ENCODE measurements at regions not wholly inside any gene's neighbourhood (a gene's known extent, or its start where the extent isn't known, plus 50 kb on each side); places are given as distances from the start of the nearest gene placed in this dataset.
A peak's percentile ranks its signal among the peaks of the same experiment; 100 is the strongest.

GRCh38 chr6:33904050-33904746 lies 100.4 kb upstream of the MLN start:
- Mint-ChIP-seq H3K4me1 (ENCODE audit: low read depth) (peaks cover 61% of the 10 kb centered on the region), H3K4me3 (no peak overlapping the region), H3K27ac (no peak overlapping the region)

DNA sequence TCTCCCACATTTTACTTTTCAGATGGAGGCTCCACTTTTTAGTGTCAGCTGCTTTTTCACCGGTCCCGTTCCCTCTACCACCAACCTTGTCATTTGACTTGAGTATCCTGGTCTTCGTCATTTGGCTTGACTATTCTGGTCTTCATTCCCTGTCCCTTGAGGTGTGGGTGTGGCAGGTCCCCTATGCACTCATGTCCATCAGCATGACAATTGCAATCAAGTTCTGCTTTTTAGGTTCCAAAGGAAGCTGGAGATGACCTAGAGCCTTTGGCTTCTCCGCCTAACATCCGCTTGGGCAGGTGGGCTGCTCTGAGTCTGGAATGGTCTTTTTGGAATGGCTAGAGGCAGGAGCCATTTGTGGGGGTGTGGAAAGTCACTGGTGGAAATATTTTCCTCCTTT lies 99.8 kb upstream of the MLN start:
- intact Hi-C loops (cut with micrococcal nuclease): no loop called here
- Mint-ChIP-seq H3K4me1 (ENCODE audit: low read depth) (peaks cover 61% of the 10 kb centered on the region), H3K27me3 (peaks cover 50% of the 10 kb centered on the region), H3K27ac (peak overlapping the region; percentile 14), H3K9me3 (no peaks in the 10 kb centered on the region), H3K4me3 (no peak overlapping the region), H3K36me3 (ENCODE audit: low read depth) (no peaks in the 10 kb centered on the region)

More at GRCh38 chr6:33904050-33904746, 100.4 kb upstream of the MLN start:
- no peaks in the 10 kb centered on the region for H3K36me3 Mint-ChIP-seq (ENCODE audit: low read depth)
- H3K27me3 Mint-ChIP-seq: peaks cover 48% of the 10 kb centered on the region
- H3K9me3 Mint-ChIP-seq: no peaks in the 10 kb centered on the region
- intact Hi-C loops (cut with micrococcal nuclease): no loop called here

GRCh38 chr6:33902457-33902853 lies 98.7 kb upstream of the MLN start:
- H3K9me3 Mint-ChIP-seq: no peaks in the 10 kb centered on the region
- no peak overlapping the region for H3K4me3 Mint-ChIP-seq
- intact Hi-C loops (cut with micrococcal nuclease): no loop called here
- H3K27ac Mint-ChIP-seq: peak overlapping the region; percentile 14
- peaks cover 59% of the 10 kb centered on the region for H3K4me1 Mint-ChIP-seq (ENCODE audit: low read depth)
- H3K36me3 Mint-ChIP-seq (ENCODE audit: low read depth): no peaks in the 10 kb centered on the region
- H3K27me3 Mint-ChIP-seq: peaks cover 49% of the 10 kb centered on the region

GRCh38 chr6:33901822-33902456 lies 98.1 kb upstream of the MLN start:
- Mint-ChIP-seq H3K27ac (peak overlapping the region; percentile 14), H3K27me3 (peaks cover 44% of the 10 kb centered on the region), H3K4me1 (ENCODE audit: low read depth) (peaks cover 54% of the 10 kb centered on the region), H3K9me3 (no peaks in the 10 kb centered on the region), H3K36me3 (ENCODE audit: low read depth) (no peaks in the 10 kb centered on the region), H3K4me3 (no peak overlapping the region)
- intact Hi-C loops (cut with micrococcal nuclease): no loop called here

- intact Hi-C loops (cut with micrococcal nuclease): no loop called here
- peaks cover 25% of the 10 kb centered on the region for H3K4me1 Mint-ChIP-seq (ENCODE audit: low read depth)
- no peaks in the 10 kb centered on the region for H3K9me3 Mint-ChIP-seq
- H3K4me3 Mint-ChIP-seq: no peak overlapping the region
- H3K36me3 Mint-ChIP-seq (ENCODE audit: low read depth): no peaks in the 10 kb centered on the region
- no peak overlapping the region for H3K27ac Mint-ChIP-seq
- peaks cover 27% of the 10 kb centered on the region for H3K27me3 Mint-ChIP-seq
These were observed 95.0 kb upstream of the MLN start for GRCh38 chr6:33898771-33899170.

- peaks cover 11% of the 10 kb centered on the region for H3K4me1 Mint-ChIP-seq (ENCODE audit: low read depth)
- intact Hi-C loops (cut with micrococcal nuclease): no loop called here
- no peaks in the 10 kb centered on the region for H3K9me3 Mint-ChIP-seq
- H3K4me3 Mint-ChIP-seq: no peak overlapping the region
- H3K27ac Mint-ChIP-seq: no peak overlapping the region
- peaks cover 23% of the 10 kb centered on the region for H3K27me3 Mint-ChIP-seq
- no peaks in the 10 kb centered on the region for H3K36me3 Mint-ChIP-seq (ENCODE audit: low read depth)
These were observed 93.5 kb upstream of the MLN start for GRCh38 chr6:33897189-33897780.

GRCh38 chr6:33896391-33897188 lies 92.8 kb upstream of the MLN start:
- Mint-ChIP-seq H3K9me3 (no peaks in the 10 kb centered on the region), H3K27ac (no peak overlapping the region), H3K36me3 (ENCODE audit: low read depth) (no peaks in the 10 kb centered on the region), H3K4me3 (no peak overlapping the region), H3K4me1 (ENCODE audit: low read depth) (peaks cover 4% of the 10 kb centered on the region), H3K27me3 (peaks cover 20% of the 10 kb centered on the region)
- intact Hi-C loops (cut with micrococcal nuclease): no loop called here

- Mint-ChIP-seq H3K27me3 (peaks cover 20% of the 10 kb centered on the region), H3K27ac (no peak overlapping the region), H3K9me3 (no peaks in the 10 kb centered on the region)
These were observed 92.2 kb upstream of the MLN start for GRCh38 chr6:33895988-33896387.

DNA sequence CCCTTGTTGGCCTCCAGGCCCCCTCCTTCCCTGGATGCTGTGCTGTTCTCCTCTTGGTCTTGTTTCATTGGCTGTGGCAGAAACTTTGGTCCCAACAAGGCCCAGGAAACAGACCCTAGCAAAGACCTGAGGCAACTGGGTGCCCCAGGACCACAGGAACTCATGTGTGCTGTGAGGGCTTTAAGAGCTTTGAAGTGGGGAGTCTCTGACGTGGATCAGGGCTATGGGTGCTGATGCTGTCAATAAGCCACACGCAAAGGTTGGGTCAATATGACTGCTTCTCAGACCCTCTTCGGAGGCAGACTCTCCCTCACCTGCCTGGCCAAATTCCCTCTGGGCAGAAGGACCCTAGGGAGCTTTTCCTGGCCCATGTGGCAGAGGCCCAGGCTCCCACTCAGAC lies 91.5 kb upstream of the MLN start:
- no peaks in the 10 kb centered on the region for H3K4me1 Mint-ChIP-seq (ENCODE audit: low read depth)
- H3K27ac Mint-ChIP-seq: no peak overlapping the region
- H3K4me3 Mint-ChIP-seq: no peak overlapping the region
- intact Hi-C loops (cut with micrococcal nuclease): no loop called here
- no peaks in the 10 kb centered on the region for H3K9me3 Mint-ChIP-seq
- H3K27me3 Mint-ChIP-seq: peaks cover 22% of the 10 kb centered on the region
- H3K36me3 Mint-ChIP-seq (ENCODE audit: low read depth): no peaks in the 10 kb centered on the region

More at GRCh38 chr6:33895988-33896387, 92.2 kb upstream of the MLN start:
- intact Hi-C loops (cut with micrococcal nuclease): no loop called here
- Mint-ChIP-seq H3K36me3 (ENCODE audit: low read depth) (no peaks in the 10 kb centered on the region), H3K4me1 (ENCODE audit: low read depth) (no peaks in the 10 kb centered on the region), H3K4me3 (no peak overlapping the region)

- H3K27me3 Mint-ChIP-seq: peaks cover 20% of the 10 kb centered on the region
These were observed 90.6 kb upstream of the MLN start for GRCh38 chr6:33894438-33894837.

DNA sequence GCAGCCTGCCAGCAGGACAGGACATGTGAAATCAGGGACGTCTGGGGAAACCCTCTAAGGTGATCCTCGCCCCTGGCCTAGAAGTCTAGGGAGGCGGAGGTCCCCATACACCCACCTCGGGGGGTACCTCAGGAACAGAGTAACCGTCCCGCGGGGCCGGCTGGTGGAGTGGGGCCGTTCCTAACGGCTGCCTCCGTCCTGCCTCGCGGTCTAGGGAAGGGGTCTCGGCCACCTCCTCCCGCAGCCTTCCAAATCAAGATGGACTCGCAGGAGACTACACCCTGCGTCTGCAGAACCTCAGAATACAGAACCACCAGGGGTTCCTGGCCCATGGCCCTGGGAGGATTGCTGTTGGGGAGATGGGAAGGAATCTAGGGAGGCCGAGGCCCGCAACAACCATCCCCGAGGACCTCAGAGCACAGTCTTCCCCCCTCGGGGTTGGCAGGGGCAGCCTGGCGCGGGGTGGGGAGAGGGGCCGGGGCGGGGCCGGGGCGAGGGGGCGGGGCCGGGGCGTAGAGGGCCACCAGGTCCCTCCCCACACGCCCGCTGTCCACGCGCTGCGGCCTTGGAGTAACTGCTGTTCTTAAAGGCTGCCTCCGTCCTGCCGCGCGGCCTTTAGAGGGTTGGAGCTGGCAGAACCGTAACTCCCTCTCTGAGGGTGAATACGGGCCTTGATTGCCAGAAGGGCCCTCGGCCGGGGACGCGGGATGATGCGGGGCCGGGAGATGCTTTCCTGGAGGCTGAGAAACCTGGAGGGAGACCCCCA lies 89.0 kb upstream of the MLN start:
- no peaks in the 10 kb centered on the region for H3K36me3 Mint-ChIP-seq (ENCODE audit: low read depth)
- H3K4me3 Mint-ChIP-seq: no peak overlapping the region
- H3K27me3 Mint-ChIP-seq: peaks cover 16% of the 10 kb centered on the region
- H3K27ac Mint-ChIP-seq: no peak overlapping the region
- intact Hi-C loops (cut with micrococcal nuclease): no loop called here
- no peaks in the 10 kb centered on the region for H3K4me1 Mint-ChIP-seq (ENCODE audit: low read depth)
- no peaks in the 10 kb centered on the region for H3K9me3 Mint-ChIP-seq

More at GRCh38 chr6:33894438-33894837, 90.6 kb upstream of the MLN start:
- no peaks in the 10 kb centered on the region for H3K36me3 Mint-ChIP-seq (ENCODE audit: low read depth)
- H3K4me1 Mint-ChIP-seq (ENCODE audit: low read depth): no peaks in the 10 kb centered on the region
- no peaks in the 10 kb centered on the region for H3K9me3 Mint-ChIP-seq
- intact Hi-C loops (cut with micrococcal nuclease): no loop called here
- H3K27ac Mint-ChIP-seq: no peak overlapping the region
- H3K4me3 Mint-ChIP-seq: no peak overlapping the region

DNA sequence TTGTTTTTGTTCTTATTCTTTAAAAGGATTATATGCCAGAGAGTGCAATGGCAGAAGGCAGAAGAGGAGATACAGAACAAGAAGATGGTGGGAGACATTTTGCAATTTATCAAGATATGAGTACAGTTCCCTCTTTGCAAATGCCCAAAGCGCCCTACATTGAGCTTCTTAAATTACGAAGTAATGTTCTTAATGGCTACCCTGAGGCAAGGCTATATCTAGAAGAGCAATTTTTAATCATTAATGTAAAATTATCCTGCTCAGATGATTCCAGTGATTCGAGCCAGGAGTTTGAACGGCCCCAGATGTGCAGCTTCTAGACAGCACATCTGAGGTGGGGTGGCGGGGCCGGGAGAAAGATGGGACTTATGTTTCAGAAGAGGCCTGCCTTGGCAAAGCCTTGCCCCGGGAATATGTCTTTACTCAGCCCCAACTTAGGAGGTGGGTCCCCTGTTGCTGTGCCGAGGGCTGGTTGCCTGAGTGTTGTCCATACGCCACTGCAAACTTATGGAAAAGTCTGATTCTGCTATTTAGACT lies 84.9 kb upstream of the MLN start:
- Mint-ChIP-seq H3K36me3 (ENCODE audit: low read depth) (no peaks in the 10 kb centered on the region), H3K9me3 (no peaks in the 10 kb centered on the region), H3K4me1 (ENCODE audit: low read depth) (peaks cover 5% of the 10 kb centered on the region), H3K27ac (no peak overlapping the region), H3K4me3 (no peak overlapping the region), H3K27me3 (peaks cover 26% of the 10 kb centered on the region)
- intact Hi-C loops (cut with micrococcal nuclease): no loop called here

DNA sequence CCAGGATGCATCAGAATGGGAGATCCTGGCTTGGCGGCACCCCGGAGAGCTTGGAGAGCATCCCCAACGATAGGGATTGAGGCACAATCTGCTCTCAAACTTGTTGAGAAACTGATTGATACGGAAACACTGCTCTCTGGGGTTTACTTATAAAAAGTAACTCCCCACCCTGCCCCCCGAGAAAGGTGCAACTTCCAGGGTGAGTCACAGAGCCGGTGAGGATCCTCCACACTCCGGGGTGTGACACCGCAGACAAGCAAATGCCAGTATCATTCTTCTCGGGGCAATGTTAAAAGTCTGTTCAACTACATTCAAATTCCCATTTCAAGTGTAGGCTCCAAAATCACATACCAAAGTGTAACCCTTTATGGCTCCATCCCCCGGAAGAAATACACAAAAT lies 84.4 kb upstream of the MLN start:
- H3K27me3 Mint-ChIP-seq: peaks cover 24% of the 10 kb centered on the region
- H3K4me1 Mint-ChIP-seq (ENCODE audit: low read depth): peaks cover 5% of the 10 kb centered on the region
- intact Hi-C loops (cut with micrococcal nuclease): no loop called here
- H3K27ac Mint-ChIP-seq: no peak overlapping the region
- no peaks in the 10 kb centered on the region for H3K36me3 Mint-ChIP-seq (ENCODE audit: low read depth)
- H3K4me3 Mint-ChIP-seq: no peak overlapping the region
- H3K9me3 Mint-ChIP-seq: no peaks in the 10 kb centered on the region

Measured in dendritic cell treated with granulocyte-macrophage colony-stimulating factor and Interleukin-4, amounts not matched to agents 40 ng/mL and 50 ng/mL, for 4 days (primary cell).